Rectal smooth muscle tissue (tissue), 1 donor: ENCODE measurements at regions not wholly inside any gene's neighbourhood (a gene's known extent, or its start where the extent isn't known, plus 50 kb on each side); places are given as distances from the start of the nearest gene placed in this dataset.

ENCODE experiments used
- H3K27ac ChIP-seq: one replicate; pipeline ENCODE4 v1.7.0; 2013; ENCODE audit warnings: low read depth, low read length, inconsistent platforms
- H3K27me3 ChIP-seq: one replicate; pipeline ENCODE4 v1.7.0; 2013; ENCODE audit warnings: low read length; ENCODE audit not compliant: control insufficient read depth, insufficient read depth
- H3K36me3 ChIP-seq: one replicate; pipeline ENCODE4 v1.7.0; 2013; ENCODE audit warnings: low read length; ENCODE audit not compliant: control insufficient read depth, insufficient read depth
- H3K4me1 ChIP-seq: one replicate; pipeline ENCODE4 v1.7.0; 2013; ENCODE audit warnings: low read length; ENCODE audit not compliant: control insufficient read depth, insufficient read depth
- H3K4me3 ChIP-seq: one replicate; pipeline ENCODE4 v1.7.0; 2013; ENCODE audit warnings: low read length
- H3K9ac ChIP-seq: one replicate; pipeline ENCODE4 v1.7.0; 2013; ENCODE audit warnings: low read length

DNA sequence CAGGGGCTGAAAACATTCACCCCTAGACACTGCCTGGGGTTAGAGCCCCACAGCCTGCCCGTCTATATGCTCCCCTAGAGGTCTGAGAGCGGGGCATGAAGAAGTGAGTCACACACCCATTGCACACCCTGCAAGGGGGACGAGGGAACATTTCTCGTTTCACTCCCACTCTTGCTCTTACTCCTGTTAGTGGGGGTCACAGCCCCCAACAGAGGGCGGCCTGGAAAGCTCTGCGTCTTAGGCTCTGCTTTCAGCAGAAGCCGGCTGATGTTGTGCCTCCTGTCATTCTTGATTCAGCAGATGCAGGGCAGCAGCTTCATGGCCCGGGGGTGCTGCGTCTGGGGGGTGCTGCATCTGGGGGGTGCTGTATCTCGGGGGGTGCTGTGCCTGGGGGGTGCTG is 141.3 kb downstream of the ASB1 start:
- no peaks in the 10 kb centered on the region for H3K36me3 ChIP-seq
- no peak overlapping the region for H3K4me3 ChIP-seq
- no peaks in the 10 kb centered on the region for H3K4me1 ChIP-seq
- H3K9ac ChIP-seq = no peak overlapping the region
- no peak overlapping the region for H3K27ac ChIP-seq
- H3K27me3 ChIP-seq = no peaks in the 10 kb centered on the region

DNA sequence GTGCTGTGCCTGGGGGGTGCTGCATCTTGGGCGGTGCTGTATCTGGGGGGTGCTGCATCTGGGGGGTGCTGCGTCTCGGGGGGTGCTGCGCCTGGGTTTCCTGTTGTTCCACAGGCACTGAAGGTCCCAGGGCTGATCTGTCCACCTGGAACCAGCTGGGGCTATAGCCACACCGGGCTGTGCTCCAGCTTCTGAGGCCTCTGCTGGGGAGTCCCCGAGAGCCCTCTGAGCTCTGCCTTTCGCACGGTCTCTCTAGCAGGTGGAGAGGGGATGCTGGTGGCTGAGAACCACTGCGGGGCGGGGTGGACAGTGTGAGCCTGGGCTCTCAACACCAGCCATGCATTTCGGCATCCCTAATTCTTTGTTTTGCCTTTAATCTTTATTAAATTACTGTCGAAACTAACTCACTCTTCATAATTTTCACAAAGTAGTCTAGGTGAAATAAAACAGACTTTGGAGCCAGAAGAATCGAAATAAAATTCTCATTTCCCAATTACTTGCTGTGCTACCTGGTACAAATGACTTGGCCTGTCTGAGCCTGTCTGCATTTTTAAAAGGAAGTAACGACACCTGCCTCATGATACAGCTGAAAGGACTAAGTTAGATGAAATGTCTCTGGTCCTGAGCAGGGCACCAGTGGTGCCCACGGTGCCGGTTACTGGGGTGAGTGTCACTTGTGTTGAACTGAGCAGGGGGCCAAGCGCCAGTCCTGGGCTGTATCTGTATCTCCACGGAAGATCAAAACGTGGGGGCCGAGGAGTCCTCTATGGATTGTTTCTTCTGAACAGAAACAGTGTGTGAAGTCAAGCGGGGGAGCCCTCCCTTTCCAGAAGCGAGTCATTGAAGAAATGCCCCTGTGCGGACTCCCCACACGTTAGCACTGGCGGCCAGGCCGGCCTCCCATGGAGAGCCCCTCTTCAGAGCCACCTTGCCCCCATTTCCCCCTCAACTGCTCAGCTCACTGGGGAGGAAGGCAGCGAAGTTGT is 142.0 kb downstream of the ASB1 start:
- no peaks in the 10 kb centered on the region for H3K36me3 ChIP-seq
- no peak overlapping the region for H3K4me3 ChIP-seq
- H3K27ac ChIP-seq = no peak overlapping the region
- H3K9ac ChIP-seq = no peak overlapping the region
- H3K4me1 ChIP-seq = no peaks in the 10 kb centered on the region
- H3K27me3 ChIP-seq = no peaks in the 10 kb centered on the region

DNA sequence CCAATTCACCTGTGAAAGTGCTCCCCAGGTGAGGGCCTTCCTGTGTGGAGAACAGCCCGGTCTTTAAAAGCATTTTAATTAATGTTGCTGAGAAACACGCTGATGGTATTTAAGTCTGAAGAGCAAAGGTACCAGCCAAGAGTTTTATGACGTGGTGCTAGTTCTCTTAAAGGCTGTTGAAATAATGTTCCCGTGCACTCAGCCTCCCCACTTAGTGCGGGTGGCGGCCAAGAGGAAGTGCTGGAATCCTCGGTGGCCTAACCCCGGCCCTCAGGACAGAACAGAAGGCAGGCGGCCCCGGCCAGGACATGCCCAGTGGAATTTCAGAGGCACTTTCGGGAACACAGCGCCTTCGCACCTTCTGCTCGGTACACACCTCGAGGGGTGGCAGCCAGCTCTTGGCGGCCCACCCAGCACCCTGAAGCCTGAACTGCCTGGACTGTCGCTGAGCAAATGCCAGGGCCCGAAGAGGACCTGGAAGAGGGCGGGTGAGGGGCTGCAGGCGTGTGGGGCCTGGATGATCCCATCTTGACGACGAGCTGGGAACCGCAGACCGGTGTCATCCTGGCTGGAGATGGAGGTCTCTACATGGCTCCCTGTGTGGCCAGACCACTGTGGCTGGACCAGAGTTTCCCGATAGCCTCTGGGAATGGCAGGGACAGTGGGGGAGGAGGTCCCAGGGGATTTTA is 142.9 kb downstream of the ASB1 start:
- Histone ChIP-seq H3K27me3 (no peaks in the 10 kb centered on the region), H3K9ac (no peak overlapping the region), H3K4me1 (no peaks in the 10 kb centered on the region), H3K36me3 (no peaks in the 10 kb centered on the region), H3K4me3 (no peak overlapping the region), H3K27ac (no peak overlapping the region)

DNA sequence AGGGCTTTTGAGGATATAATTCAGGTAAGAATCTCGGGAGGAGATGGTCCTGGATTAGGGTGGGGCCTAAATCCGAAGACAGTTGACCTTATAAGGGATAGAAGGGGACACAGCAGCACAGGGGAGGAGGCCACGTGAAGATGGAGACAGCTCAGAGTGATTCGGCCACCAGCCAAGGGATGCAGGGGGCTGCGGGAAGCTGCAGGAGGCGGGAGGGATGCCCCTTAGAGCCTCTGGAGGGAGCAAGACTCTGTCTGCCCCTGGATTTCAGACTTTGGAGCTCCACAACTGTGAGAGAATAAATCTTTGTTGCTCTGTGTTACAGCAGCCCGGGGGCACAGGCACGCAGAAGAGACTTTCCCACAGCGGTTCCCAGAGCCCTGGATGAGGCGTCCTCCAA is 143.7 kb downstream of the ASB1 start:
- Histone ChIP-seq H3K9ac (no peak overlapping the region), H3K4me1 (no peaks in the 10 kb centered on the region), H3K4me3 (no peak overlapping the region), H3K27ac (no peak overlapping the region), H3K27me3 (no peaks in the 10 kb centered on the region), H3K36me3 (no peaks in the 10 kb centered on the region)

DNA sequence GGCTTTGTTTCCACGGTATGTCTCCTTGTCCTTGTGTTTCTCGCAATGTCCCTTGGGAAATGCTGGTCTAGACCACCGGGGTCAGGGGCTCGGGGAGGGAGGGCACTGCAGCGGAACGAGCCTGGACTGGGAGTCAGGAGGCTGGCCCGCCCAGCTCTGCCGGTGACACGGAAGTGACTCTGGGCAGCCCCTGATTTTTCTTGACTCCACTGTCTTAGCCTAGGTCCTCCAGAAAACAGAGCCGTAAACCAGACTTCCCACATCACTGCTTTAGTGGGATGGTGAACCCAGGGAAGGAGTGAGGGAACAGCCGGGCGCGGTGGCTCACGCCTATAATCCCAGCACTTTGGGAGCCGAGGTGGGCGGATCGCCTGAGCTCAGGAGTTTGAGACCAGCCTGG is 144.2 kb downstream of the ASB1 start:
- H3K4me1 ChIP-seq = no peaks in the 10 kb centered on the region
- no peaks in the 10 kb centered on the region for H3K36me3 ChIP-seq
- H3K4me3 ChIP-seq = no peak overlapping the region
- H3K9ac ChIP-seq = no peak overlapping the region
- H3K27me3 ChIP-seq = no peaks in the 10 kb centered on the region
- no peak overlapping the region for H3K27ac ChIP-seq

DNA sequence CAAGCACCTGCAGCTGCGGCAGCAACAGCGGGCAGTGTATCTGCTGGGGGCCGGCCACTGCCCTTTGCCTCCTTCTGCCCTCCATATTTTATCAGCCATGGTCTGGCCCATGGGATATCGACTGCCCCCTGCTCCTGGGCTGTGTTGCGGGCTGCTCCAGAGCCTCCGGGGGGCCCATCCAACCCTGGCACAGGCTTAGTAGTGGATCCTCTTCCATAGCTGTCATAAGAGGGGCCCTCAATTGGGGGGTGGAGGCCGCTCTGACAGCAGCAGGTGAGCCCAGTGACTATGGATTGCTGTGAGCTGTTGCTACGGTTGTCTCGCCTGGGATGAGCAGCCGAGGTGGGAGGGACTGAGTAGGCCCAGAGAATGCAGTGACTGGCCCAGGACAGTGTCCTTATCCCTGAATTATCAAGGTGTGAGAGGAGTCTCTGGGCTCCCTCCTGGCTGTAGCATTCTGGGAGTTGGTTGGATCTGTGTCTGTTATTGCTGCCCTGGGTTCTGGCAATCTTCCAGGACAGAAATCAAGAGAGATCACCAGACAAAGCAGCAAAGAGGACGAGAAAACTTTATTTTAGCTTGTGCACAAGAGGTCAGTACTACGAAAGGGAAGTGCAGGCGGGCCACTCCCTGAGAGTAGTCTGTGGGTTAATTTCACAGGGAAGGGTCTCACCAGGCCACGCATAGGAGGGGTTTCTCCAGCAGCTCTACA is 145.1 kb downstream of the ASB1 start:
- Histone ChIP-seq H3K27ac (no peak overlapping the region), H3K27me3 (no peaks in the 10 kb centered on the region), H3K4me1 (no peaks in the 10 kb centered on the region), H3K4me3 (no peak overlapping the region), H3K36me3 (no peaks in the 10 kb centered on the region), H3K9ac (no peak overlapping the region)

DNA sequence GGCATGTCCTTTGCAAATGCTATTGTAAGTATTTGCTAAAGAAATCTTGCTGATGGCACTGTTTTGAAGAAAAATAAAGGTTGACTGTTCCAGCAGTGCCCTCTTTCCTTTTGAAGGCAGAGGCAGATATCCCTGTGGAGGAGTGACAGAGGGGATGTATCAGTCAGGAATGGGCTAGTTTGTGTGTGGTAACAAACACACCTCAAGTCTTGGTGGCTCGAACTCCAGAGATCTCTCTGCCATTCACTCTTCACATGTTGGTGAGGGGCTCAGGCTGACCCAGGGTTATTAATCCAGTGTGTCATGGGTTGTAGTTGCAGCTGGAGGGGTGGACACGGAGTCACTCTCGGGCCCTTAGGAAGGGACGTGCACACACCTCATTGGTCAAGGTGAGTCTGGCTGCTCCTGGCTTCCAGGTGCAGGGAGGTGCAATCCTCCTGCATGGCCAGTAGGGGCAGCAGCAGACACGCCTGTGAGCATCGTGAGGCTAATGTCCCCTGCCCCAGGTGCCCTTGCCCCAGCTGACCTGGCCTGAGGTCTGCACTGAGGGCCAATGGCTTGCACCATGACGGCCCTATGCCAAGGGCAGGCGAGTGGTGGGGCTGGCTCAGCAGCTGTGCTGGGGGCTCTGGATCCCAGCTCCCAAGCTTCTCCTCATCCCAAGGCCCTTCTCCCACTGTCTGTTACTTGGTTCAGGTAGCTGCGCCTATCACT is 146.5 kb downstream of the ASB1 start:
- H3K4me3 ChIP-seq = no peak overlapping the region
- no peaks in the 10 kb centered on the region for H3K36me3 ChIP-seq
- H3K27ac ChIP-seq = no peak overlapping the region

DNA sequence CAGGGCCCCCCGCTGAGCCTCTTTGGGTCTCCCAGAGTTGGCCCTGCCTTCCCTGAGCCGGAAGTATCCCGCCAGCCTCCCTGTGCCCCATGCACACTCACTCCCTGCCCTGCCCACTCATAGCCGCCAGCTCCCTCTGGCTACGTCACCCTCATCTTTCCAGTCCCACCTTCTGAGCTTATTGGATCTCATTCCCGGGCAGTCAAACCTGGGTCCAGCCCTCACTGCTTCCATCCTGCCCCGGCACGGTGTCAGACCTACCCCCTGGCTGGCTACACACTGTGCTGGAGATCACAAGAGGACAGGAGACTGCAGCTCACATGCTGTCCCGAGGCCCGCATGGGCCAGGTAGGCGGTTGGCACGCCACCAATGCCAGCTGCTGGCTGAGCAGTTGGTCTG is 147.2 kb downstream of the ASB1 start:
- Histone ChIP-seq H3K27ac (no peak overlapping the region), H3K4me3 (no peak overlapping the region), H3K4me1 (no peaks in the 10 kb centered on the region), H3K27me3 (no peaks in the 10 kb centered on the region), H3K9ac (no peak overlapping the region), H3K36me3 (no peaks in the 10 kb centered on the region)

More for the DNA sequence above, 146.5 kb downstream of the ASB1 start:
- H3K9ac ChIP-seq = no peak overlapping the region
- H3K27me3 ChIP-seq = no peaks in the 10 kb centered on the region
- no peaks in the 10 kb centered on the region for H3K4me1 ChIP-seq

DNA sequence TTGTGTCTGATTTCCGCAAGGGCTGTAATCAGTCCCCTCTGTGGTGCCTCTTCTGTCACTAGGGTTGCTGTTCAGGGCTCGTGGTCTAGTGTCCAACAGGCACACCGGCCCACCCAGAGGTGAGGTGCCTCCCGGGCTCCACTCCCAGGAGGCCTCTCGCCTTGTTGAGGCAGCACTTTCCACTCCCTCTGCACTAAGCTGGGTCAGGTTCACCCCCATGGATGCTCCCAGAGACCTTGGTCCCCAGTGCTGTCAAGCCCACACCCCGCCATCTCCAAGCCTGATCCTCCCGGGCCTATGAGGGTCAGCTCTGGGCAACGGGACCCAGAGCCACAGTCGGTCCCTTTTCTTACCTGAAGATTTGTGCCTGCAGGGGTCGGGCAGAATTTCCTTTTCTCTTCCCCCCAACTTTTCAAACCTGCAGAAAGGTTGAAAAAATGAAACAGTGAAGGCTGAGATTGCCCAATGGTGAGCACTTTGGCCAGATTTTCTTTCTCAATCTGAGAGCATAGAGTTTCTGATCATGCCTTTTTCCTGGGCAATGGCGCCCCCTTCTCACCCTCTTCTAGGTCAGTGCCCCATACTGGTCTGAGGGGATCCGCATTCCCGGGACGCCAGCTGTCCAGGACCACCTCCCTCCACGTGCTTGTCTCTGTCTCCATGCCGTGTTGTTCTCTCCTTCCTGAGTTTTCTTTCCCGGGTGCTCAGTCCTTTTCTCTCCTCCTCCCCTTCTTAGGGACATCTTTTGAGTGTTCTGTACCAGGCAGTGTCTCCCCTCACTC is 148.0 kb downstream of the ASB1 start:
- Histone ChIP-seq H3K4me1 (no peaks in the 10 kb centered on the region), H3K9ac (no peak overlapping the region), H3K27ac (no peak overlapping the region), H3K4me3 (no peak overlapping the region), H3K36me3 (no peaks in the 10 kb centered on the region), H3K27me3 (no peaks in the 10 kb centered on the region)

DNA sequence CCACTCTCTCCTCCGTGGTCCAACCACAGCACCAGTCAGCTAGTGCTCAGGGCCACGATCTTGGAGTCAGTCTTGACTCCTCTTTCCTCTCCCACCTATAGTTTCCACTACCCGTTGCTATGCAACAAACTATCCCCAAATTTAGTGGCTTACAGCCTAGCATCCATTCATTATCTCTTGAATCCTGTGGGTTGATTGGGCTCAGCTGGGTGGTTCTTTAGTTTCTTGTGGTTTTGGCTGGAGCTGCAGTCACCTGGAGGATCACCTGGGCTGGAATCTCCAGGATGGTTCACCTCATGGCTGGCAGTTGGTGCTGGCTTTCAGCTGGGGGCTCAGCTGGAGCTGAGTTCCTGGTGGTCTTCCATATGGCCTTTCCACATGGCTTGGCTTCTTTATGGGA is 149.9 kb downstream of the ASB1 start:
- Histone ChIP-seq H3K27ac (no peak overlapping the region), H3K4me3 (no peak overlapping the region), H3K9ac (no peak overlapping the region), H3K36me3 (no peaks in the 10 kb centered on the region), H3K4me1 (no peaks in the 10 kb centered on the region), H3K27me3 (no peaks in the 10 kb centered on the region)

DNA sequence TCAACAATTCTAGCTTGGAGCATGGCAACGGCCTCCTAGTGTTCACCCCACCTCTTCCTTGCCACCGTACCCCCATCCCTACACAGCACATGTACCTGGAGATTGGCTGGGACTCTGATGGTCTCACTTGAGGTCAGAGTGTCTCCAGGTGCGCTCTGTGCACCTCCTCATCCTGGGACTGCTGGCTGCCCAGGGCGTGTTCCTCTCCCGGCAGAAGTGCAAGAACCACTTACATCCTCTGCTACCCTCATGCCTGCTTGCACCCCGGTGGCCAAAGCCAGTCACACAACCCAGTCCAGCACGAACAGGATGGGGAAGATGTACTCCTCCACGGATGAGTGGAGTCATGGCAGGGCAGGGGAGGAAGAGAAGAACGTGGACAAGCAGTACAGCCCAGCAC is 151.5 kb downstream of the ASB1 start:
- Histone ChIP-seq H3K4me1 (no peaks in the 10 kb centered on the region), H3K36me3 (no peaks in the 10 kb centered on the region), H3K27ac (no peak overlapping the region), H3K27me3 (no peaks in the 10 kb centered on the region), H3K9ac (no peak overlapping the region), H3K4me3 (no peak overlapping the region)
